IMR-90 (cell line): ENCODE measurements at regions not wholly inside any gene's neighbourhood (a gene's known extent, or its start where the extent isn't known, plus 50 kb on each side); places are given as distances from the start of the nearest gene placed in this dataset.

Source experiments
- ATAC-seq: fragments of 200-7000 bp; cut with Tn5 transposase; 2 replicates; pipeline ENCODE4 v1.9.1; 2020; ENCODE audit warnings: low read depth, mild to moderate bottlenecking, moderate library complexity
- BruUV-seq: library from RNA; stranded (reverse); fragments of 400-500 nt; replicated peaks from 2 replicates; lab custom pipeline; 2021; lab: Mats Ljungman, UMichigan
- CTCF ChIA-PET: fragments of 300-600 bp; formaldehyde crosslinking; extraction: SDS; loops from one replicate; lab custom pipeline; 2021; ENCODE audit warnings: antibody characterized with exemption; lab: Yijun Ruan, JAX
- POLR2A ChIA-PET: fragments of 300-600 bp; sonication (Branson Sonifier 250); formaldehyde crosslinking; loops from one replicate; lab custom pipeline; 2022; ENCODE audit warnings: antibody characterized with exemption; ENCODE audit not compliant: unreplicated experiment; lab: Charles Lee
- DNase-seq: peaks from one replicate; pipeline ENCODE4 v3.0.0; 2013
- H2AFZ ChIP-seq: replicated peaks from 2 replicates; pipeline ENCODE3; 2013; ENCODE audit warnings: low read length, mild to moderate bottlenecking; ENCODE audit not compliant: poor library complexity
- H2AK5ac ChIP-seq: 2 replicates; pipeline ENCODE4 v1.6.1; 2013; ENCODE audit warnings: low read depth, low read length, inconsistent platforms
- H2AK9ac ChIP-seq: replicated peaks from 2 replicates; pipeline ENCODE3; 2013; ENCODE audit warnings: mild to moderate bottlenecking, low read depth, low read length, moderate library complexity; ENCODE audit not compliant: poor library complexity
- H2BK120ac ChIP-seq: 2 replicates; pipeline ENCODE4 v1.6.1; 2013; ENCODE audit warnings: low read depth, low read length, inconsistent platforms
- H2BK15ac ChIP-seq: 3 replicates; pipeline ENCODE4 v1.6.1; 2013; ENCODE audit warnings: low read depth, low read length, inconsistent platforms
- H2BK20ac ChIP-seq: 2 replicates; pipeline ENCODE4 v1.6.1; 2013; ENCODE audit warnings: low read depth, mild to moderate bottlenecking, inconsistent platforms, low read length, moderate library complexity
- H2BK5ac ChIP-seq: 2 replicates; pipeline ENCODE4 v1.6.1; 2013; ENCODE audit warnings: mild to moderate bottlenecking, low read depth, low read length, inconsistent platforms; ENCODE audit not compliant: poor library complexity, severe bottlenecking
- H3K14ac ChIP-seq: replicated peaks from 2 replicates; pipeline ENCODE4 v1.6.1; 2013; ENCODE audit warnings: low read depth, low read length, inconsistent platforms
- H3K18ac ChIP-seq: 2 replicates; pipeline ENCODE4 v1.6.1; 2013; ENCODE audit warnings: low read depth, low read length, control low read depth
- H3K23ac ChIP-seq: 2 replicates; pipeline ENCODE4 v1.6.1; 2013; ENCODE audit warnings: low read depth, low read length, inconsistent platforms
- H3K27ac ChIP-seq: 2 replicates; pipeline ENCODE4 v1.5.1; 2013; ENCODE audit warnings: mild to moderate bottlenecking, control low read depth, low read length; ENCODE audit not compliant: insufficient read depth
- H3K27me3 ChIP-seq: 2 replicates; pipeline ENCODE4 v1.6.1; 2013; ENCODE audit warnings: low read length; ENCODE audit not compliant: control insufficient read depth, insufficient read depth
- H3K36me3 ChIP-seq: 2 replicates; pipeline ENCODE4 v1.6.1; 2013; ENCODE audit warnings: low read length, mixed read lengths; ENCODE audit not compliant: control insufficient read depth, insufficient read depth
- H3K4ac ChIP-seq: 2 replicates; pipeline ENCODE4 v1.6.1; 2013; ENCODE audit warnings: low read depth, low read length, inconsistent platforms
- H3K4me1 ChIP-seq: 2 replicates; pipeline ENCODE4 v1.6.1; 2013; ENCODE audit warnings: low read length, mixed read lengths; ENCODE audit not compliant: control insufficient read depth, insufficient read depth
- H3K4me2 ChIP-seq: 2 replicates; pipeline ENCODE4 v1.6.1; 2013; ENCODE audit warnings: low read depth, mild to moderate bottlenecking, control low read depth, low read length, moderate library complexity
- H3K4me3 ChIP-seq: 2 replicates; pipeline ENCODE4 v1.5.1; 2013; ENCODE audit warnings: low read depth, mild to moderate bottlenecking, control low read depth, low read length, moderate library complexity; ENCODE audit not compliant: insufficient read depth
- H3K56ac ChIP-seq: 2 replicates; pipeline ENCODE4 v1.6.1; 2013; ENCODE audit warnings: low read length, inconsistent platforms; ENCODE audit not compliant: insufficient read depth; ENCODE audit errors: extremely low read depth
- H3K79me1 ChIP-seq, 2 experiments: 2 replicates each; pipeline ENCODE4 v1.6.1; 2013; ENCODE audit warnings: low read length in 2 of 2, inconsistent platforms in 1 of 2, low read depth in 1 of 2
- H3K9ac ChIP-seq: 2 replicates; pipeline ENCODE4 v1.6.1; 2013; ENCODE audit warnings: low read depth, low read length, control low read depth
- H3K9me1 ChIP-seq: 2 replicates; pipeline ENCODE4 v1.6.1; 2013; ENCODE audit warnings: low read length, inconsistent platforms; ENCODE audit not compliant: insufficient read depth
- H3K9me3 ChIP-seq: 2 replicates; pipeline ENCODE4 v1.6.1; 2013; ENCODE audit warnings: low read length; ENCODE audit not compliant: control insufficient read depth, insufficient read depth
- H4K20me1 ChIP-seq: 2 replicates; pipeline ENCODE4 v1.6.1; 2013; ENCODE audit warnings: low read length, inconsistent platforms; ENCODE audit not compliant: insufficient read depth
- H4K5ac ChIP-seq: 2 replicates; pipeline ENCODE4 v1.6.1; 2013; ENCODE audit warnings: mild to moderate bottlenecking, low read depth, low read length, control low read depth
- H4K8ac ChIP-seq, 2 experiments: 2 replicates each; pipeline ENCODE4 v1.6.1; 2013; ENCODE audit warnings: low read depth in 2 of 2, low read length in 2 of 2, control low read depth in 1 of 2, inconsistent platforms in 1 of 2
- H4K91ac ChIP-seq: 2 replicates; pipeline ENCODE4 v1.6.1; 2013; ENCODE audit warnings: low read depth, low read length, inconsistent platforms; ENCODE audit not compliant: insufficient read depth
- BHLHE40 ChIP-seq: fragments of 150-350 bp; IDR thresholded peaks from 2 replicates; pipeline ENCODE4 v1.6.1; 2016; ENCODE audit warnings: mild to moderate bottlenecking, low read depth, low read length
- CEBPB ChIP-seq: IDR thresholded peaks from 2 replicates; pipeline ENCODE4 v1.6.1; 2012; ENCODE audit warnings: low read depth, low read length, improper control_type of control experiment
- SMC3 ChIP-seq: fragments of 150-350 bp; IDR thresholded peaks from 2 replicates; pipeline ENCODE4 v1.6.1; 2016; ENCODE audit warnings: low read depth, mild to moderate bottlenecking, antibody characterized with exemption, low read length, moderate library complexity
- USF2 ChIP-seq: fragments of 150-350 bp; IDR thresholded peaks from 2 replicates; pipeline ENCODE4 v1.6.1; 2017; ENCODE audit warnings: mild to moderate bottlenecking, antibody characterized with exemption, low read length, low read depth
- WGBS, 2 experiments: methylation state at CpG; one replicate each; pipeline versions ENCODE4 v1.1.5 to v1.1.7; 2013; ENCODE audit warnings: missing lambda C conversion rate in 2 of 2; ENCODE audit not compliant: insufficient read length in 1 of 2; ENCODE audit errors: extremely low coverage in 2 of 2; 5-methylcytosine and 5-hydroxymethylcytosine counted together
- dilution Hi-C: fragments of 300-500 bp; cut with HindIII; formaldehyde crosslinking; loops from one replicate; pipeline ENCODE4 v1.14.3; 2018; ENCODE audit warnings: low sequenced_read_pairs; ENCODE audit not compliant: unreplicated experiment
- in situ Hi-C: fragments of 300-500 bp; cut with MboI; formaldehyde crosslinking; loops from 3 replicates; pipeline ENCODE4 v1.14.3; 2019; ENCODE audit warnings: low sequenced_read_pairs, inconsistent platforms, mixed read lengths
- intact Hi-C: fragments of 100-400 bp; cut with micrococcal nuclease; formaldehyde crosslinking; loops from 2 replicates; pipeline ENCODE4 v1.10.0; 2022

- Histone ChIP-seq H3K4me3 (no peak overlapping the region), H2AK9ac (no peak overlapping the region), H3K9me3 (peaks cover 5% of the 10 kb centered on the region; the same call in 1 of the 2 replicates), H3K4me2 (peak overlapping the region; percentile 80), H4K20me1 (no peaks in the 10 kb centered on the region), H2BK120ac (peak overlapping the region; percentile 99), H3K56ac (peak overlapping the region; percentile 99), H3K23ac (peak overlapping the region; percentile 97), H4K5ac (peak overlapping the region; percentile 99), H2BK20ac (peak overlapping the region; percentile 99), H2AK5ac (peak overlapping the region; percentile 94), H3K9me1 (no peaks in the 10 kb centered on the region), H3K4me1 (peaks cover 29% of the 10 kb centered on the region), H4K91ac (peak overlapping the region; percentile 96), H3K18ac (peak overlapping the region; percentile 100), H3K14ac (peak overlapping the region; percentile 91), H3K36me3 (no peaks in the 10 kb centered on the region; the same call in 1 of the 2 replicates), H3K27ac (peak overlapping the region; percentile 100), H3K9ac (peak overlapping the region; percentile 90), H2BK5ac (peak overlapping the region; percentile 100), H2BK15ac (peak overlapping the region; percentile 96; the same call in 2 of the 3 replicates), H4K8ac (peak overlapping the region; percentile 92 to 94), H3K79me1 (peaks cover 16 to 43% of the 10 kb centered on the region in 2 experiments), H3K4ac (peak overlapping the region; percentile 87), H2AFZ (no peak overlapping the region), H3K27me3 (no peaks in the 10 kb centered on the region)
- no CpG with 5 or more reads among the region's 2 CpGs for WGBS, 2 experiments
- dilution Hi-C loops (no loop called here), intact Hi-C loops (loop anchor here (10.0 kb wide), 3 partner anchors 400 to 920 kb away; no protein-coding TSS in a partner anchor), in situ Hi-C loops (loop anchor here (10.0 to 25.0 kb wide), 3 partner anchors 297 to 803 kb away; no protein-coding TSS in a partner anchor)
- CTCF ChIA-PET: interaction anchor here (1.4 to 2.2 kb wide), 3 partner anchors 32 to 295 kb away, joined by 3 to 6 read pairs (median 4); no protein-coding TSS in a partner anchor
- TF ChIP-seq BHLHE40: no peak
- peak; percentile 37; the same call in 1 of the 2 replicates for TF ChIP-seq USF2
- TF ChIP-seq SMC3: no peak
- TF ChIP-seq CEBPB: no peak
- BruUV-seq: no TSS peak
- no peak for DNase-seq
- no peak for ATAC-seq
- POLR2A ChIA-PET: interaction anchor here (0.6 to 1.0 kb wide), 2 partner anchors 66 to 799 kb away, joined by 3 read pairs; no protein-coding TSS in a partner anchor
Measured at GRCh38 chr2:226184540-226184939, 615.1 kb downstream of the IRS1 start.
